OCI-LY1 (cell line): ENCODE measurements at regions not wholly inside any gene's neighbourhood (a gene's known extent, or its start where the extent isn't known, plus 50 kb on each side); places are given as distances from the start of the nearest gene placed in this dataset.

Experiments used
- H2AFZ ChIP-seq: fragments of 200-600 bp; sonication (generic), shearing (Covaris generic); 2 replicates; pipeline ENCODE4 v1.6.0; 2014; ENCODE audit warnings: antibody characterized with exemption, mild to moderate bottlenecking, low read length
- H3F3A ChIP-seq: fragments of 200-600 bp; sonication (generic), shearing (Covaris generic); 2 replicates; pipeline ENCODE4 v1.6.0; 2014; ENCODE audit warnings: mild to moderate bottlenecking, antibody characterized with exemption, low read length, moderate library complexity; ENCODE audit not compliant: insufficient read depth
- H3K27ac ChIP-seq: fragments of 200-600 bp; sonication (generic); 2 replicates; pipeline ENCODE4 v1.5.1; 2014; ENCODE audit warnings: low read length, mixed run types, mild to moderate bottlenecking, low read depth; ENCODE audit not compliant: poor library complexity, severe bottlenecking
- H3K27me3 ChIP-seq: fragments of 200-600 bp; sonication (generic); 2 replicates; pipeline ENCODE4 v1.6.0; 2014; ENCODE audit warnings: antibody characterized with exemption, mild to moderate bottlenecking, low read length, moderate library complexity; ENCODE audit not compliant: insufficient read depth
- H3K36me3 ChIP-seq: fragments of 200-600 bp; sonication (generic); 2 replicates; pipeline ENCODE4 v1.6.1; 2014; ENCODE audit warnings: mild to moderate bottlenecking, antibody characterized with exemption, low read length, moderate library complexity, mixed read lengths; ENCODE audit not compliant: insufficient read depth
- H3K4me1 ChIP-seq: fragments of 200-600 bp; sonication (generic); 2 replicates; pipeline ENCODE4 v1.5.1; 2014; ENCODE audit warnings: mild to moderate bottlenecking, low read length, moderate library complexity; ENCODE audit not compliant: insufficient read depth, severe bottlenecking
- H3K4me2 ChIP-seq: fragments of 200-600 bp; sonication (generic), shearing (Covaris generic); 2 replicates; pipeline ENCODE4 v1.6.1; 2014; ENCODE audit warnings: low read length
- H3K4me3 ChIP-seq: fragments of 200-600 bp; sonication (generic); 2 replicates; pipeline ENCODE4 v1.5.1; 2014; ENCODE audit warnings: low read length, low read depth, mild to moderate bottlenecking, mixed read lengths; ENCODE audit not compliant: poor library complexity, severe bottlenecking
- H3K79me2 ChIP-seq: fragments of 200-600 bp; shearing (Covaris generic); 2 replicates; pipeline ENCODE4 v1.6.1; 2016; ENCODE audit warnings: mixed run types, low read length, mixed read lengths; ENCODE audit not compliant: insufficient read depth
- H3K9ac ChIP-seq: fragments of 200-600 bp; sonication (generic), shearing (Covaris generic); 2 replicates; pipeline ENCODE4 v1.6.1; 2014; ENCODE audit warnings: mild to moderate bottlenecking, low read length, mixed read lengths
- H3K9me2 ChIP-seq: fragments of 200-600 bp; sonication (generic), shearing (Covaris generic); 2 replicates; pipeline ENCODE4 v1.6.1; 2014; ENCODE audit warnings: low read depth, mild to moderate bottlenecking, low read length, mixed read lengths
- H3K9me3 ChIP-seq: fragments of 200-600 bp; shearing (Covaris generic); 2 replicates; pipeline ENCODE4 v1.6.1; 2014; ENCODE audit warnings: low read length, mixed read lengths
- H4K20me1 ChIP-seq: fragments of 200-600 bp; sonication (generic), shearing (Covaris generic); 2 replicates; pipeline ENCODE4 v1.6.0; 2016; ENCODE audit warnings: mild to moderate bottlenecking, low read length; ENCODE audit not compliant: insufficient read depth
- CTCF ChIP-seq: fragments of 200-600 bp; sonication (generic), shearing (Covaris generic); IDR thresholded peaks from 2 replicates; pipeline ENCODE4 v1.5.1; 2017; ENCODE audit warnings: mild to moderate bottlenecking, antibody characterized with exemption, low read length, moderate library complexity, mixed read lengths
- EZH2 ChIP-seq: fragments of 200-600 bp; sonication (generic), shearing (Covaris generic); IDR thresholded peaks from 2 replicates; pipeline ENCODE4 v1.8.0; 2017; ENCODE audit warnings: borderline replicate concordance, mixed run types, mild to moderate bottlenecking, antibody characterized with exemption, low read length, moderate library complexity, mixed read lengths

- H3F3A ChIP-seq = no peaks in the 10 kb centered on the region
- no peak overlapping the region for H2AFZ ChIP-seq
- H3K27ac ChIP-seq = peak overlapping the region; percentile 91
- H3K9ac ChIP-seq = peak overlapping the region; percentile 37; the same call in 1 of the 2 replicates
- peaks cover 14% of the 10 kb centered on the region for H3K9me3 ChIP-seq
- peaks cover 30% of the 10 kb centered on the region for H3K4me1 ChIP-seq
- TF ChIP-seq CTCF (no peak), EZH2 (no peak)
- H3K4me2 ChIP-seq = peak overlapping the region; percentile 69
- no peaks in the 10 kb centered on the region for H4K20me1 ChIP-seq
- H3K79me2 ChIP-seq = no peaks in the 10 kb centered on the region
- H3K9me2 ChIP-seq = no peaks in the 10 kb centered on the region
- H3K4me3 ChIP-seq = no peak overlapping the region
- no peaks in the 10 kb centered on the region for H3K36me3 ChIP-seq
- no peaks in the 10 kb centered on the region for H3K27me3 ChIP-seq
These were observed 331.2 kb upstream of the FBXO33 start for GRCh38 chr14:39763402-39763890.

- Histone ChIP-seq H2AFZ (0 out of 2 replicates have a peak overlapping the region, but pooled peaks have one; percentile 4), H3K9me2 (no peaks in the 10 kb centered on the region), H4K20me1 (no peaks in the 10 kb centered on the region), H3K79me2 (no peaks in the 10 kb centered on the region), H3K9ac (peak overlapping the region; percentile 37), H3F3A (no peaks in the 10 kb centered on the region), H3K27me3 (no peaks in the 10 kb centered on the region), H3K9me3 (peaks cover 16% of the 10 kb centered on the region), H3K36me3 (no peaks in the 10 kb centered on the region), H3K4me3 (peak overlapping the region; percentile 44), H3K27ac (peak overlapping the region; percentile 91), H3K4me2 (peak overlapping the region; percentile 69), H3K4me1 (peaks cover 24% of the 10 kb centered on the region)
- TF ChIP-seq EZH2 = no peak
- no peak for TF ChIP-seq CTCF
These were observed 330.6 kb upstream of the FBXO33 start for GRCh38 chr14:39762576-39763401.

DNA sequence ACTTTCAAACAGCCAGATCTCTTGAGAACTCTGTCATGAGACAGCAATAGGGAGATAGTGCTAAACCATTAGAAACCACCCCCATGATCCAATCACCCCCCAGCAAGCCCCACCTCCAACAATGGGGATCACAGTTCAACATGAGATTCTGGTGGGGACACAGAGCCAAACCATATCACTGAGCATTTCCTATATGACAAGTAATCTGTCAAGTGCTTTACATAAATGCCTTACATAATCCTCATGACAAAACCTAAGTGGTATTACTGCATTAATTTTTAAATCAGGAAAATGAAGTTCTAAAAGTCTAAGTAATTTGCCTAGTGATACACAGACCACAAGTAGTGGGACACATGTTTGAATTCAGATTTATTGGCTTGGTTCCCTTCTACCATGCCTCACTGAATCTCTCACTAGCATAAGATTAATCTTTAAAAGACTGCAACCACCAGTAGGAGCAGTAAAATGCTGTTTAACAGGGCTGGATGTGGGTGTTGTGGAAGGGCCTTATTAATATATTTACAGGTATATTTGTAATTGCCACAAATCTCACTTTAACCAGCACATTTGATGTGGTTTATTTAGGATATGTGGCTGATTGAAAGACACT lies 323.1 kb upstream of the FBXO33 start:
- Histone ChIP-seq H3K9ac (no peak overlapping the region), H3F3A (no peaks in the 10 kb centered on the region), H3K4me3 (no peak overlapping the region), H3K9me3 (0 out of 2 replicates have a peak, but pooled peaks cover 2% of the 10 kb centered on the region), H2AFZ (no peak overlapping the region), H4K20me1 (no peaks in the 10 kb centered on the region), H3K9me2 (no peaks in the 10 kb centered on the region), H3K4me2 (no peak overlapping the region), H3K79me2 (no peaks in the 10 kb centered on the region), H3K4me1 (peaks cover 7% of the 10 kb centered on the region), H3K27me3 (no peaks in the 10 kb centered on the region), H3K36me3 (no peaks in the 10 kb centered on the region), H3K27ac (no peak overlapping the region)
- TF ChIP-seq EZH2 (no peak), CTCF (no peak)
